ENCODE measurements at regions not wholly inside any gene's neighbourhood (a gene's known extent, or its start where the extent isn't known, plus 50 kb on each side); places are given as distances from the start of the nearest gene placed in this dataset.
"Not testable (repeated sequence)": the region's sequence is repeated elsewhere in the genome, so short reads cannot be mapped to it uniquely, and the experiment has no call there.

DNA sequence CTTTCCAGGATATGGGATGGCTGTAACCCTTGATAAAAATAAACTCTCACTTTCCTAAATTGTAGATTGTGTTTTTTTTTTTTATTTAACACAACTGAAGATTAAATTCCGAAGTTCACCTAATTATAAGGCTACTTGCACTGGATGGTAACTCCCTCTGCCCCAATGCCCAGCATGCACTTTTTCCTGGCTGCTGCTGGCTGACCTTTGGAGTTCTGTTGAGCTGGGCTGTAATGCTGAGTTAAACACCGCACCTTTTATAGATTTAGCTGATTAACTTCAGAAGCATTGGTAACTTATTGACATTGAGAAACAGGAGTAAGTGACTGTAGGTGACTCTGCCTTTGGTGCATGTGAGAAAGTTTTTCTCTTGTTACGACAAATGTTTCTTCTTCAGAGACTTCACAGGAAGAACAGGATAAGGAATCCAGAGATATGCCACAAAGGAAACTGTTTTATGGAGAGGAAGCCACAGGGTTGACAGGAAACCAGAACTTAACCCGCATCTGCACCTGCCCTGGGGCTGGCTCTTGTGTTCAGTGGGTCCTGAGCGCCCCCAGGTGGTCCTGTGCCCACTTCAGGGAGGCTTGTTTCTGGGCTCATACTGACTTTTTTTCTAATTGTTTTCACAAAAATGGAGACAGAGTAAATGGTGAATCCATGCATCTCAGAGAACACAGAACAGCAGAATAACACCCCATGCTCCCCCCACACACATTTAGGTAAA lies 1240.3 kb downstream of the TMEM121 start:
- DNase-seq = peak; percentile 32

DNA sequence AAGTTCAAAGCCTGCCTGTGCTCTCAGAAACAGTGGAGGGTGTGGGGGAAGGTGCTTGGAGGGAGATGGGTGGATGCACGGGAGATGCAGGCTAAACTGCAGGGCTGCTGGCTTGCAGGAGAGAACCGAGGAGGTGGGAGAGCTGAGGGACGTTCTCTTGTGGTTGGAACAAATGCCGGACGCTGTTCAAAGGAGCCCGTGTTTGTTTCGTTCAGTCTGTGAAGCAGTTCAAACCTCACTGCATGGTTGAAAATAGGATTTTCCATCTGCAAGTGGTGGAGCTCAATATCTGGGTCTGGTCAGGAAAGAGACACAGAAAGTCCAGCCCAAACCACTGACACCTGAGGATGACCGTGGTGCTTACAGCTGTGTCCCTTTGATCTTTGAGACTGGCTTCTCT lies 1241.8 kb downstream of the TMEM121 start:
- not testable (repeated sequence) for DNase-seq

DNA sequence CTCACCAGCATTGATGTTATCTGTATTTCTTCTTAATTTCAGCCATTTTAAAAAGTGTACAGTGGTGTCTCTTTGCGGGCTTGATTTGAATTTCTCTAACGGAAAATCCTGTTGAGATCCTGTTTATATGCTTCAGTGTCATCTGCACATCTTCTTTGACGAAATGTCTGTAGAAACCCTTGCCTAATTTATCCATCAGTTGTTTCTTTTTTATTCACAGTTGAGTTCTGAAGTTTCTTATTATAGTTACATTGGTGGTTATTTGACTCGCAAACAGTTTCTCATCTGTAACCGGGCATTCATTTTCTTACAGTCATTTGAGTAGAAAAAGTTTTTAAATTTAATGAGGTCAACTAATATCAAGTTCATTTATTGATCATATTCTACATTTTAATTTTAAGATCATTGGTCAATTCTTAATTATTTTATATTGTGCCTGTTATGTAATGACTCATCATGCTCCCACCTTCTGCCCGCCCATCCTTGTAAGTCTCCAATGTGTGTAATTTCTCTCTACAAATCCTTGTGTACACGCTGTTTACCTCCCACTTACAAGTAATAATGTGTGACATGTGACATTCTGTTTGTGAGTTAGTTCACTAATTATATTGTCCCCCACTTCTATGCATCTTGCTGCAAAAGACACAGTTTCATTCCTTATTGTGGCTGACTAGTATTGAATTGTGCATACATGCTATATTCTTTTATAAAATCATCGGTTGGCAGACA lies 1242.8 kb downstream of the TMEM121 start:
- not testable (repeated sequence) for DNase-seq

DNA sequence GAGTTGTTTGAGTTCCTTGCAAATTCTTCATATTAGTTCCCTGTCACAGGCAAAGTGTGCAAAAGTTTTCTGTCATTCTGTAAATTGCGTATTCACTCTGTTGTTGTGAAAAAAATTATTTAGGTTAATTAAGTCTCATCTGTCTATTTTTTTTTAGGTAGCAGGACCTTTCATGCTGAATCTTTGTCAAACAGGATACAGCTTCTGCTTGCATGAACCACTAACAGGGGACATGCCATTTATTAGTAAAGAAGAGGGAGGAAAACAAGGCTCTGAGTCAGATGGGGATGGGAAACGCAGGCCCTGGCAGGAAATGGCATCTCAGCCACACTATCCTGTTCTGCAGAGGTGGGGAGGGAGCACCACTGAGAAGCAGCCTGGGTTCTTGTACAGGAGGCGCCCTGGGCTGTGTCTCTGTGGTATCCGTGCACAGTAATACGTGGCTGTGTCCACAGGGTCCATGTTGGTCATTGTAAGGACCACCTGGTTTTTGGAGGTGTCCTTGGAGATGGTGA lies 1243.8 kb downstream of the TMEM121 start:
- DNase-seq = peak; percentile 55

DNA sequence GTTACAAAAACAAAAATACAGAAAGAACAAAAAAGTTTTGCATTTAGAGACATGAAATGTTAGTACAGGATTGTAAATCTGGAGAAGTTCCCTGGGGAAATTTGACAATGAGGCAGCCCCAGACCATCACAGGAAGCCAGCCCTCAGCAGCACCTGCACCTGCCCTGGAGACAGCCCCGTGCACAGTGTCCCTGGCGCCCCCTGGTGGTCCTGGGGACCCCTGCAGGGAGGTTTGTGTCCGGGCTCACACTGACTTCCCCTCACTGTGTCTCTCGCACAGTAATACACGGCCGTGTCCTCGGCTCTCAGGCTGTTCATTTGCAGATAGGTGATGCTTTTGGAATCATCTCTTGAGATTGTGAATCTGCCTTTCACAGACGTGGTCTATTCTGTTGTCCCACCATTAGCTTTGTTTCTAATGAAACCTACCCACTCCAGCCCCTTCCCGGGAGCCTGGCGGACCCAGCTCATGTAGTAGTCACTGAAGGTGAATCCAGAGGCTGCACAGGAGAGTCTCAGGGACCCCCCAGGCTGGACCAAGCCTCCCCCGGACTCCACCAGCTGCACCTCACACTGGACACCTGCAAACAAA lies 1248.6 kb downstream of the TMEM121 start:
- peak; percentile 62 for DNase-seq

DNA sequence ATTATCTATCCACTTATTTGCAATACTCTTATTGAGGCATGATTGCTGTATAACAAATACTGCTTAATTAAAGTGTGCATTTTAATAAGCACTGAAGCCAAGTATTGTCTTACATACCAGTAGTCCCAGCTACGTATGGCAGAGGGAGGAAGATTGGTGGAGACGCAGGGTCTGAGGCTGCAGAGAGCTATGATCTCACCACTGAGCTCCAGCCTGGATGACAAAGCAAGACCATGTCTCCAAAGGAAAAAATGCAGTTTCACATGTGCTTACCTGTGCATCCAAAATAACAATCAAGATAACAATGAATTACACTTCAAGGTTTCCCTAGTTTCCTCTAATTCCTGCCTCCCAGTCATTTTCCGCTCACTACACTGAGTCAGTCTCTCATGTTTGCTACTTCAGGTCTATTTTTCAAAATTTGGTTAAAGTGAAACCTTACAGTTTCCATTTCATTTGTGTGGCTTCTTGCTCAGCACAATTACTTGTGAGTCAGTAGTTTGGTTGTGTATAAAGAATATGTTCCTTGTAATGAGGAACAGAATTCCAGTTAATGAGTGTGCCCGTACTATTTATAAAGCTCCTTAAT lies 1250.1 kb downstream of the TMEM121 start:
- peak; percentile 50 for DNase-seq

DNA sequence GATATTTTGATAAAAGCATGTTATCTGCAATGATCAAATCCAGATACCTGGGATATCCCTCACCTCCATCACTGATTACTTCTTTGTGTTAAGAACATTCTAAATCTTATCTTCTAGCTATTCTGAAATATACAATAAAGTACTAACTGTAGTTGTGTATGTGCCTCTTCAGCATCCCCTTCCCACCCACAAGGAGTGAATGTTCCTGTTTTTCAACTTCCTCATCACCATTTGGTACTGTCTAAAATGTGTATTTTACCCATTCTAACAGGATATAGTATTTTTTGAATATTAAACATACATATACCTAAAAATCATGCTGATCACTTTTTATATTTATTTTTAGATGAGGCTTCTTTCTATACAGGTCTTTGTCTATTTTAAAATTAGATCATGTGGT lies 1252.6 kb downstream of the TMEM121 start:
- no peak for DNase-seq

DNA sequence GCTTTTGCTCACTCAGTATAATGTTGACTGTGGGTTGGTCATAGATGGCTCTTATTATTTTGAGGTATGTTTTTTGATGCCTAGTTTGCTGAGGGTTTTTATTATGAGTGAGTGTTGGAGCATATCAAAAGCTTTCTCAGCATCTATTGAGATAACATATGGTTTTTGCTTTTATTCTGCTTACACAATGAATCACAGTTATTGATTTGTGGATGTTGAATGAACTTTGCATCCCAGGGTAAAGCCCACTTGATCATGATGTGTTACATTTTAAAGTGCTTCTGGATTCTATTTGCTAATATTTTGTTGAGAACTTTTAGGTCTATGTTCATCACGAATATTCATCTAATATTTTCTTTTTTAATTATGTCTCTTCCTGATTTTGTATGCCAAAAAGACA lies 1260.3 kb downstream of the TMEM121 start:
- DNase-seq = no peak

DNA sequence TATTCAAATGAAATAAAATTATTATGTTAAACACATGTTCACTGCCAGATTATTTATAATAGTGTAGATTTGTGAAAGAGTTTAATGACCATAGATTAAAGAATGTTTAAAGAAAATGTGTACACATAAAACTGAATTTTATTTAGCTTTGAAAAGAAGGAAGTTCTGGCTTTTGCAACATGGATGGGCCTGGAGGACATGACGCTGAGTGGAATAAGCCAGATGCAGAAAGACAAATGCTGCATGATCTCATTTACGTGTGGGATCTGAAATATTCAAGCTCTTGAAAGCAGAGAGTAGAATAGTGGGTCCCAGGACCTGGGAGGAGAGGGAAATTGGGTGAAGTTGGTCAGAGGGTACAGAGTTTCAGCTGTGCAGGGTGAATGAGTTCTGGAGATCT lies 1261.2 kb downstream of the TMEM121 start:
- no peak for DNase-seq

DNA sequence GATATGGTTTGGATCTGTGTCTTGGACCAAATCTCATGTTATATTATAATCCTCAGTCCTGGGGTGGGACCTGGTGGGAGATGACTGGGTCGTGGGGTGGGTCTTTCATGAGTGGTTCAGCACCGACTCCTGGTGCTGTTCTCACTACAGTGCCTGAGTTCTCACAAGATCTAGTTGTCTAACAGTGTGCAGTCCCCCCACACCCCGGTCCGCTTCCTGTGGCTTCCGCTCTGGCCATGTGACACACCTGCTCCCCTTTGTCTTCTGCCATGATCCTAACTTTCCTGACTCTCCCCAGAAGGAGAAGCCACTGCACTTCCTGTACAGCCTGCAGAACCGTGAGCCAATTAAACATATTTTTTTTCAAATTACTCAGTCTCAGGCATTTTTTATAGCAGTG lies 1262.2 kb downstream of the TMEM121 start:
- no peak for DNase-seq

DNA sequence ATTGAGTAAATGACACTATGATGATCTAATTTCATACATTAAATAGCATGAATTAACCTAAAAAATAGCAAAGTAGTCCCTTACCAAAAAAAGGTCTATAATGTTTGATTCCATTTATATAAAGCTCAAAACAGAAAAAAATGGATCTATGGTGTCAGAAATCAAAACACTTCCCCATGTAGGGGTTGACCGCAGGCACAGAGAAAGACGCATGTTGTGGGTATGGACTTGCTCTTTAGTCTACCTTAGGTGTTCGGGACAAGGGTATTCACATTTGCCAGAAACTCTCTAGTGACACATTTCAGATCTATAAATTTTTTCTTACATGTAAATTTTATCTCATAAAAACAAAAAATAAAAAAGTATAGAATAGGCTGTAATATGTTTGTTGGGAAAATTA lies 1262.9 kb downstream of the TMEM121 start:
- DNase-seq = no peak

DNA sequence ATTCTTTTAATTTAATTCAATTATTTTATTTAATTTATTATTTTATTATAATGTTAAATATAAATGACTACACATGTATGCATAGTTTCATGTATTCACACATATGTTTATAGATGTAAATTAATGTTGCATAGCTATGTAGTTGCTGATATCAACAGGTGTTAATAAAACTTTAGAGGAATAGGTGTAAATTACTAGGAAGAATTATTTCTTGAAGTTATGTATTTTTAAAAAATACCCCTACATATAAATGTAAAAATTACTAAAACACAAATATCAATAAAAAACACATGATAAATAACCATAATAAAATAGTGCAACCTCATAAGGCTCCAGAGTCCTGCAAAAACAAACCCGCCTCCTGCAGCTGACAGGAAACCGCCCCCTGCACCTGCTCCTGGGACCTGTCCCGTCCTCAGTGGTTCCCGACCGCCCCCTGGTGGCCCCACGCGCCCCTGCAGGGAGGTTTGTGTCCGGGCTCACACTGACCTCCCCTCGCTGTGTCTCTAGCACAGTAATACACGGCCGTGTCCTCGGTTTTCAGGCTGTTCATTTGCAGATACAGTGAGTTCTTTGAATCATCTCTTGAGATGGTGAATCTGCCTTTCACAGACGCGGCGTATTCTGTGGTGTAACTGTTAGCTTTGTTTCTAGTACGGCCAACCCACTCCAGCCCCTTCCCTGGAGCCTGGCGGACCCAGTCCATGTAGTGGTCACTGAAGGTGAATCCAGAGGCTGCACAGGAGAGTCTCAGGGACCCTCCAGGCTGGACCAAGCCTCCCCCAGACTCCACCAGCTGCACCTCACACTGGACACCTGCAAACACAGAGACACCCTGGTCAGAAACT lies 1264.0 kb downstream of the TMEM121 start:
- DNase-seq = peak; percentile 86

DNA sequence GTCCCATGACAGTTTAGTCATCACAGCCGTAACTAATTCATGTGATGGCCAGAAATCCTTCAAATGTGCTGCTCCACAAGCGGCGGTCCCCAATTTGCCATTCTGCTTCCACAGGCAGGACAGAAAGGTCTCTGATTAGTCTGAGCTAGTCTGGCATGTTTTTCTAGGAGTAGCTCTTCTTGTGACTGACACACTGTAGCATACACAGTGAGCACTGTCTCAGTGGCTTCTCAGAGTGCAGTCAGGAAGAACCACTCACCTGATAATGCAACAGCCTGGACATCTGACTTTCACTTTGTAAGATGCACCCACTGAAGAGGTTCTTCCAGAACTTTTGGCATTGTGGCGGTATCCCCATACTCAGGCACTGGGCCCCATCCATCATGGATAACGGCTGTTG lies 1266.2 kb downstream of the TMEM121 start:
- no peak for DNase-seq

DNA sequence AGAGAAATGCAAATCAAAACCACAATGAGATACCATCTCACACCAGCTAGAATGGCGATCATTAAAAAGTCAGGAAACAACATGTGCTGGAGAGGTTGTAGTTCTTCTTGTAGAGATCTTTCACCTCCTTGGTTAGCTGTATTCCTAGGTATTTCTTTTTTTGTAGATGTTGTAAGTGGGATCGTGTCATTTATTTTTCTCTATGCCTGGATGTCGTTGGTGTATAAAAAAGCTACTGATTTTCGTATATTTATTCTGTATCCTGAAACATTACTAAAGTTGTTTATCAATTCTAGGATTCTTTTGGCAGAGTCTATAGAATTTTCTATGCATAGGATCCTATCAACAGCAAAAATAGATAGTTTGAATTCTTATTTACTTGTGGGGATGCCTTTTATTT lies 1271.8 kb downstream of the TMEM121 start:
- not testable (repeated sequence) for DNase-seq

DNA sequence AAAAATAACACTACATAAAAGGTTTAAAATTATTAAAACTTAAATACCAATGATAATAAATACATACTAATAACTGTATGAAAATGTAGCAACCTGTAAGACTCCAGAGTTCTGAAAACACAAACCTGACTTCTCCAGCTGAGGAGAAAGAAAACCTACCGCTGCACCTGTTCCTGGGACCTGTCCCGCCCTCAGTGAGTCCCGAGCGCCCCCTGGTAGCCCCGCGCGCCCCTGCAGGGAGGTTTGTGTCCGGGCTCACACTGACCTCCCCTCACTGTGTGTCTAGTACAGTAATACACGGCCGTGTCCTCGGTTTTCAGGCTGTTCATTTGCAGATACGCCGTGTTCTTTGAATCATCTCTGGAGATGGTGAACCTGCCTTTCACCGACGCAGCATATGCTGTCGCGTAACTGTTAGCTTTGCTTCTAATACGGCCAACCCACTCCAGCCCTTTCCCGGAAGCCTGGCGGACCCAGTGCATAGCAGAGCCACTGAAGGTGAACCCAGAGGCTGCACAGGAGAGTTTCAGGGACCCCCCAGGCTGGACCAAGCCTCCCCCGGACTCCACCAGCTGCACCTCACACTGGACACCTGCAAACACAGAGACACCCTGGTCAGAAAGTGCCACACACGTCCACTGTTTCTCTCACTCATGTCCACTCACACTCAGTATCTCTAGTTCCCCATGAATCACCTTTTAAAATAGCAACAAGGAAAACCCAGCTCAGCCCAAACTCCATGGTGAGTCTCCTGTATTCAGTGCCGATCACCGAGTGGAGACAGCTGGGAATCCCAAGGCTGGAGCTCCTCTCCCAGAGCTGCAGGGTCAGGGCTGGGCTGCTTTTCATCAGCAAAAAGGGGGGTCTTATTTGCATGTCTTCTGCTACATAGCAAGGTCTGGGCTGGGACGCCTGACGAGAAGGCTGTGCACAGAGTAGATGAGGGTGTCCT lies 1276.3 kb downstream of the TMEM121 start:
- peak; percentile 15 for DNase-seq

DNA sequence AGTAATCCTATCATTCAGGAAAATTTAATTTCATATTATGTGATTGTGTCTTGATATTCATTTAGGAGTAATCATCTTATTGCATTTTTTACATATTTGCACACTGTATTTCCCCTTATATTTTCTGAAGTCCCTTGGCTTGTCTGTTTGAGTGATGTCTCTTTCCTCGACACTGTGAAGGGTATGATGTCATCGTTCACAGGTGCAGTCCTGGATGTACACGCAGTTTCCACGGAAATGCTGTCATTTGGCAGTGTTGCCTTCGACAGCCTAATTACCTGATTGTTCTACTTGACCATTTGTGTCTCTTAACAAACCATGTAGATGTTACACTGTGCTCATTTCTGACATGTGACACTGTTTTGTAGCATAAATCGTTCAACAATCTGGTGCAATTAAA lies 1277.0 kb downstream of the TMEM121 start:
- DNase-seq = no peak

DNA sequence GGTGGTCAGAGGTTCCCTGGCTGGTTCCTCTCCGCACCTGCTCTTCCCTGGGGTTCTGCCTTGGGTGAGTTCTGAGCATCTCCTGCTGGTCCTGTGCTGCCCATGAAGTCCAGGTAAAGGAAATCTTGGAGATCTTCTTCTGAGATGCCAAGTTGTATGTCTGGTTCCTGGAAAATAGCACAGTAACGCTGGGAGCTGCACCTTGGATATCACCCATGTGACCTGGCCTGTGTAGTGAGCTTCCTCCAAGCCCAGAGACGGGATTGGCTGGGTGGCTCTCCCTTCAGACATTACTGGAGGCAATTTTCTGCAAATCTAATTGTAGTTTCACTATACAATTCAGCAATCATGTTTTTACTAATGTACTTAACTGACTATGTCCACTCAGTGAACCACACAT lies 1281.1 kb downstream of the TMEM121 start:
- DNase-seq = no peak

DNA sequence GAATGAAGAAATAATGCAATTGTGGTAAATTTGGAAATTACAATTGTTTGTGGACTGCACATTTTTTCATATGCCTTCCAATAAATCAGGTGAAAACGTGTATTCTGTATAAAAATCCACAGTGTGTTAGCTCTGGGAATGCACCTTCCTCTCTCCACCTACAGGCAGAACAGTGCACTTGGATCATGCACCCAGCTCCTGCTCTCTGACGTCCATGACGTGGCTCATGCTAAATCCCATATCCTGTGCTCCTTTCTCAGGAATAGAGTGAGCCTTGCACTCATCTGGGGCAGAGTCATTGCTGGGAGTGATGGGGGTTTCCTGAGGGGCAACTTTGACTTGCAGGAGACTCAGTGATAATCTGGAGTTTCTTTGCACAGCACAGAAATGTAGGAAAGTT lies 1282.1 kb downstream of the TMEM121 start:
- DNase-seq = no peak

DNA sequence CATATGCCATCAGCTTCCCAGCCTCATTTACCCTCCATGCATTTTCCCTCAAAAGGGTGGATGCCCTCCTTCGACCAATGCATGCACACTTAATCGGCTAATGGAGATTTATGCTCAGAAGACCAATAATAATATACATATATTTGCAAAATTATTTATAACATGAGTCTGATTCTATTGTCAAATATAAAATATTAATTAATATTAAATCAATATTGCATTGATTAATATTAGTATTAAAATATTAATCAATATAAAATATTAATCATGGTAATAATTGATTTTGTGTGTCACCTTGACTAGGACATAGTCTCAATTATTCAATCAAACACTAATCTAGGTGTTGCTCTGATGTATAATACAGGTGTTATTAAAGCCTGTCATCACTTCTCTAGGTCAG lies 1282.5 kb downstream of the TMEM121 start:
- DNase-seq = no peak

DNA sequence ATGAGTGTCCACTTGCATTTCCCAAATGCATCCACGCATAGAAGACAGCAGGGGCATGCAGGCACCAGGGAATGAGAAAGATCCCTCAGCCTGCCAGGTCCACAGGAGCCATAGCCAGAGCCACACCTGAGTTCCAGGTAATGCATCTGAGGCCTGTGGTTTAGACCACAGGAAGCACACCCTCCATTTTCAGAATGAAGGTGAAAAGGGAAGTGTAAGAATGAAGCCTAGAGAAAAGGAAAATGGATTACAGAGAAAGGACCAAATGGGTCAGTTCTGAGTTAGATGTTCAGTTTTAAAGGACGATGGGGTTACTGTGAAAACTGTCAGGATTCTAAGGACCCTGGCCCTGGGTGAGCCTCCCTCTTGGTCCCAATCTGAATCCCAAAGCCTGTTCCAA lies 1283.2 kb downstream of the TMEM121 start:
- no peak for DNase-seq

DNA sequence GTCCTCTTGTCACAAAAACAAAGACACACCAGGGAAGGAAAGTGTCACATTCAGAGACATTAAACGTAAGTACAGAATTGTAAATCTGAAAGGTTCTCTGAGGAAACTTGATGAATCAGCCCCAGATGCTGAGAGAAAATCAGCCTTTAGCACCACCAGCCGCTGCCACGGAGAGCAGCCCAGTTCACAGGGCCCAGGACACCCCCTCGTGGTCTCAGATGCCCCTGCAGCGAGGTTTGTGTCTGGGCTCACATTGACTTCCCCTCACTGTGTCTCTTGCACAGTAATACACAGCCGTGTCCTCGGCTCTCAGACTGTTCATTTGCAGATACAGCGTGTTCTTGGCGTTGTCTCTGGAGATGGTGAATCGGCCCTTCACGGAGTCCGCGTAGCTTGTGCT lies 1283.8 kb downstream of the TMEM121 start:
- not testable (repeated sequence) for DNase-seq
